ENCODE measurements at regions not wholly inside any gene's neighbourhood (a gene's known extent, or its start where the extent isn't known, plus 50 kb on each side); places are given as distances from the start of the nearest gene placed in this dataset.

DNA sequence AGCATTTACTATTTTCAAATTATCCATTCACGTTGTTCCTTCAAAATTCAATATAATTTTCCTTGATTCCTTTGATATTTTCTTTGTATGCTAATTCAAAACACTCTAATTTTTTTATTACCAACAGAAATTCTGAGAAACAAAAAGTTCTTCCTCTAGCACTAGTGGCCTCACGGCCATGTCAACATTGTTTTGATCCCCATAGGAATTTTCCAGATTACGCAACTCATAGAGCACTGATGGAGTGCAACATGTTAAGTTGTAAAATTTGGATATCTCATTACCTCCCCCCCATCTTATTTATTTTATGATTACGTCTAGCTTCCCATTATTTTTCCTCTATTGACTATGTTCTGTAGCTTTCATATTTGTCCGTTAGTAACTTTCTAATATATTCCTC is 745.3 kb downstream of the TUSC7 start:
- no peak overlapping the region for H3K27ac ChIP-seq (ENCODE audit: low read depth in 2 of 2, low read length in 1 of 2)
- CTCF ChIA-PET = interaction anchor here (0.7 kb wide), 1 partner anchor 15 kb away, joined by 3 read pairs; no protein-coding TSS in a partner anchor

More for the DNA sequence above, 745.3 kb downstream of the TUSC7 start:
- POLR2A ChIA-PET = no interaction called here
- no peaks in the 10 kb centered on the region for H3F3A ChIP-seq (replicated peaks; ENCODE audit: insufficient read depth)
- no peaks in the 10 kb centered on the region for H3K9me3 ChIP-seq
- no peaks in the 10 kb centered on the region for H3K9me2 ChIP-seq
- no peak for DNase-seq
- no peaks in the 10 kb centered on the region; a peak in 1 of 4 replicates for H3K4me1 ChIP-seq (ENCODE audit: control insufficient read depth in 1 of 2, insufficient read depth in 2 of 2, low read depth in 1 of 2, low read length in 1 of 2)
- no peak for TF ChIP-seq MXI1 (IDR thresholded peaks at IDR 0.05; ENCODE audit: low read depth, low read length)
- no peak for TF ChIP-seq NFIC (IDR thresholded peaks at IDR 0.05; ENCODE audit: borderline replicate concordance)
- no peak for TF ChIP-seq RCOR1 (IDR thresholded peaks at IDR 0.05; ENCODE audit: low read length)
- TF ChIP-seq, protein P1, sequence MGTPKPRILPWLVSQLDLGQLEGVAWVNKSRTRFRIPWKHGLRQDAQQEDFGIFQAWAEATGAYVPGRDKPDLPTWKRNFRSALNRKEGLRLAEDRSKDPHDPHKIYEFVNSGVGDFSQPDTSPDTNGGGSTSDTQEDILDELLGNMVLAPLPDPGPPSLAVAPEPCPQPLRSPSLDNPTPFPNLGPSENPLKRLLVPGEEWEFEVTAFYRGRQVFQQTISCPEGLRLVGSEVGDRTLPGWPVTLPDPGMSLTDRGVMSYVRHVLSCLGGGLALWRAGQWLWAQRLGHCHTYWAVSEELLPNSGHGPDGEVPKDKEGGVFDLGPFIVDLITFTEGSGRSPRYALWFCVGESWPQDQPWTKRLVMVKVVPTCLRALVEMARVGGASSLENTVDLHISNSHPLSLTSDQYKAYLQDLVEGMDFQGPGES (IDR thresholded peaks at IDR 0.05; ENCODE audit: low read depth, low read length) = no peak
- no peak for TF ChIP-seq RFX5 (IDR thresholded peaks at IDR 0.05; ENCODE audit: low read length)
- TF ChIP-seq, protein P2, sequence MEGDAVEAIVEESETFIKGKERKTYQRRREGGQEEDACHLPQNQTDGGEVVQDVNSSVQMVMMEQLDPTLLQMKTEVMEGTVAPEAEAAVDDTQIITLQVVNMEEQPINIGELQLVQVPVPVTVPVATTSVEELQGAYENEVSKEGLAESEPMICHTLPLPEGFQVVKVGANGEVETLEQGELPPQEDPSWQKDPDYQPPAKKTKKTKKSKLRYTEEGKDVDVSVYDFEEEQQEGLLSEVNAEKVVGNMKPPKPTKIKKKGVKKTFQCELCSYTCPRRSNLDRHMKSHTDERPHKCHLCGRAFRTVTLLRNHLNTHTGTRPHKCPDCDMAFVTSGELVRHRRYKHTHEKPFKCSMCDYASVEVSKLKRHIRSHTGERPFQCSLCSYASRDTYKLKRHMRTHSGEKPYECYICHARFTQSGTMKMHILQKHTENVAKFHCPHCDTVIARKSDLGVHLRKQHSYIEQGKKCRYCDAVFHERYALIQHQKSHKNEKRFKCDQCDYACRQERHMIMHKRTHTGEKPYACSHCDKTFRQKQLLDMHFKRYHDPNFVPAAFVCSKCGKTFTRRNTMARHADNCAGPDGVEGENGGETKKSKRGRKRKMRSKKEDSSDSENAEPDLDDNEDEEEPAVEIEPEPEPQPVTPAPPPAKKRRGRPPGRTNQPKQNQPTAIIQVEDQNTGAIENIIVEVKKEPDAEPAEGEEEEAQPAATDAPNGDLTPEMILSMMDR (IDR thresholded peaks at IDR 0.05) = no peak
- TF ChIP-seq FOSL2 (IDR thresholded peaks at IDR 0.05; ENCODE audit: borderline replicate concordance, low read depth) = no peak
- TF ChIP-seq FOXM1 (IDR thresholded peaks at IDR 0.05; ENCODE audit: low read depth) = no peak
- TF ChIP-seq, protein P3, sequence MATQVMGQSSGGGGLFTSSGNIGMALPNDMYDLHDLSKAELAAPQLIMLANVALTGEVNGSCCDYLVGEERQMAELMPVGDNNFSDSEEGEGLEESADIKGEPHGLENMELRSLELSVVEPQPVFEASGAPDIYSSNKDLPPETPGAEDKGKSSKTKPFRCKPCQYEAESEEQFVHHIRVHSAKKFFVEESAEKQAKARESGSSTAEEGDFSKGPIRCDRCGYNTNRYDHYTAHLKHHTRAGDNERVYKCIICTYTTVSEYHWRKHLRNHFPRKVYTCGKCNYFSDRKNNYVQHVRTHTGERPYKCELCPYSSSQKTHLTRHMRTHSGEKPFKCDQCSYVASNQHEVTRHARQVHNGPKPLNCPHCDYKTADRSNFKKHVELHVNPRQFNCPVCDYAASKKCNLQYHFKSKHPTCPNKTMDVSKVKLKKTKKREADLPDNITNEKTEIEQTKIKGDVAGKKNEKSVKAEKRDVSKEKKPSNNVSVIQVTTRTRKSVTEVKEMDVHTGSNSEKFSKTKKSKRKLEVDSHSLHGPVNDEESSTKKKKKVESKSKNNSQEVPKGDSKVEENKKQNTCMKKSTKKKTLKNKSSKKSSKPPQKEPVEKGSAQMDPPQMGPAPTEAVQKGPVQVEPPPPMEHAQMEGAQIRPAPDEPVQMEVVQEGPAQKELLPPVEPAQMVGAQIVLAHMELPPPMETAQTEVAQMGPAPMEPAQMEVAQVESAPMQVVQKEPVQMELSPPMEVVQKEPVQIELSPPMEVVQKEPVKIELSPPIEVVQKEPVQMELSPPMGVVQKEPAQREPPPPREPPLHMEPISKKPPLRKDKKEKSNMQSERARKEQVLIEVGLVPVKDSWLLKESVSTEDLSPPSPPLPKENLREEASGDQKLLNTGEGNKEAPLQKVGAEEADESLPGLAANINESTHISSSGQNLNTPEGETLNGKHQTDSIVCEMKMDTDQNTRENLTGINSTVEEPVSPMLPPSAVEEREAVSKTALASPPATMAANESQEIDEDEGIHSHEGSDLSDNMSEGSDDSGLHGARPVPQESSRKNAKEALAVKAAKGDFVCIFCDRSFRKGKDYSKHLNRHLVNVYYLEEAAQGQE (IDR thresholded peaks at IDR 0.05; ENCODE audit: low read depth, low read length) = no peak
- TF ChIP-seq SMC3 (IDR thresholded peaks at IDR 0.05; ENCODE audit: low read depth, low read length) = no peak
- TF ChIP-seq RAD21 (IDR thresholded peaks at IDR 0.05; ENCODE audit: low read length) = no peak
- H2AFZ ChIP-seq (ENCODE audit: low read depth) = no peak overlapping the region
- no peak overlapping the region for H3K4me2 ChIP-seq
- H3K36me3 ChIP-seq (replicated peaks in 1 of 2; ENCODE audit: control insufficient read depth in 1 of 2, insufficient read depth in 2 of 2, low read length in 1 of 2) = no peaks in the 10 kb centered on the region
- H3K9ac ChIP-seq = no peak overlapping the region
- no peak overlapping the region for H3K4me3 ChIP-seq (ENCODE audit: low read depth in 2 of 2, low read length in 1 of 2)
- H3K79me2 ChIP-seq (ENCODE audit: insufficient read depth) = no peaks in the 10 kb centered on the region
- 80% methylated on average over 5 of the region's 5 CpGs for WGBS (ENCODE audit: low lambda C conversion rate)
- H3K27me3 ChIP-seq (ENCODE audit: insufficient read depth) = no peaks in the 10 kb centered on the region
- no peaks in the 10 kb centered on the region for H4K20me1 ChIP-seq (ENCODE audit: insufficient read depth)
